GM12873 (cell line): ENCODE measurements at regions not wholly inside any gene's neighbourhood (a gene's known extent, or its start where the extent isn't known, plus 50 kb on each side); places are given as distances from the start of the nearest gene placed in this dataset.

Experiments used
- CTCF ChIP-seq: IDR thresholded peaks from 2 replicates; pipeline ENCODE4 v1.5.1; 2012; ENCODE audit warnings: low read depth, mild to moderate bottlenecking, moderate library complexity, low read length, control low read depth; ENCODE audit not compliant: insufficient read depth; ENCODE audit errors: missing control alignments

- no peak for TF ChIP-seq CTCF
Measured at GRCh38 chr5:86465052-86465838, 152.5 kb upstream of the COX7C start.

GRCh38 chr5:86482008-86482407, 135.7 kb upstream of the COX7C start:
- no peak for TF ChIP-seq CTCF

GRCh38 chr5:86493777-86494176, 124.0 kb upstream of the COX7C start:
- TF ChIP-seq CTCF, result no peak

- TF ChIP-seq CTCF, result peak; percentile 6
Measured at GRCh38 chr5:86500947-86501346, 116.8 kb upstream of the COX7C start.

- no peak for TF ChIP-seq CTCF
Measured at GRCh38 chr5:86507574-86507973, 110.2 kb upstream of the COX7C start.

- TF ChIP-seq CTCF, result no peak
Measured at GRCh38 chr5:86523718-86524117, 94.0 kb upstream of the COX7C start.

- no peak for TF ChIP-seq CTCF
Measured at GRCh38 chr5:86525622-86526021, 92.1 kb upstream of the COX7C start.
